SK-N-SH (cell line): ENCODE measurements at regions not wholly inside any gene's neighbourhood (a gene's known extent, or its start where the extent isn't known, plus 50 kb on each side); places are given as distances from the start of the nearest gene placed in this dataset.

Experiments
- CTCF ChIA-PET: fragments of 300-600, 350-600 bp; formaldehyde crosslinking; extraction: SDS; loops from one replicate; lab custom pipeline; 2021; lab: Yijun Ruan, JAX
- POLR2A ChIA-PET: fragments of 350-600 bp; sonication (Branson Sonifier 250); formaldehyde crosslinking; extraction: SDS; loops from one replicate; lab custom pipeline; 2020; ENCODE audit warnings: antibody characterized with exemption, inconsistent platforms; lab: Yijun Ruan, JAX
- DNase-seq: peaks from one replicate; pipeline ENCODE4 v3.0.0; 2012
- H2AFZ ChIP-seq: fragments of 200-600 bp; sonication (generic); 2 replicates; pipeline ENCODE4 v1.8.1; 2016; ENCODE audit warnings: antibody characterized with exemption, mild to moderate bottlenecking, low read depth
- H3F3A ChIP-seq: fragments of 200-600 bp; sonication (generic); replicated peaks from 2 replicates; pipeline ENCODE3; 2016; ENCODE audit warnings: antibody characterized with exemption, mild to moderate bottlenecking; ENCODE audit not compliant: insufficient read depth
- H3K27ac ChIP-seq, 2 experiments: fragments of 200-500 bp in 1 of 2; fragments of 200-600 bp in 1 of 2; sonication (Bioruptor generic) in 1 of 2; sonication (generic), shearing (Covaris generic) in 1 of 2; 2 replicates each; pipeline versions ENCODE4 v1.5.1 to v1.6.1; 2014 to 2016; ENCODE audit warnings: low read depth in 2 of 2, inconsistent platforms in 1 of 2, low read length in 1 of 2, mild to moderate bottlenecking in 1 of 2, mixed read lengths in 1 of 2
- H3K27me3 ChIP-seq: fragments of 200-600 bp; sonication (generic), shearing (Covaris generic); 2 replicates; pipeline ENCODE4 v1.6.1; 2016; ENCODE audit warnings: mixed run types; ENCODE audit not compliant: insufficient read depth
- H3K36me3 ChIP-seq, 2 experiments: fragments of 200-500 bp in 1 of 2; fragments of 200-600 bp in 1 of 2; sonication (Bioruptor generic) in 1 of 2; sonication (generic) in 1 of 2; replicated peaks in 1 of 2; 2 replicates each; pipeline versions ENCODE3 to v1.5.1; 2014 to 2016; ENCODE audit warnings: low read length in 1 of 2, mild to moderate bottlenecking in 1 of 2; ENCODE audit not compliant: insufficient read depth in 2 of 2, control insufficient read depth in 1 of 2
- H3K4me1 ChIP-seq, 2 experiments: fragments of 200-500 bp in 1 of 2; fragments of 200-600 bp in 1 of 2; sonication (Bioruptor generic) in 1 of 2; sonication (generic), shearing (Covaris generic) in 1 of 2; 2 replicates each; pipeline versions ENCODE4 v1.5.1 to v1.6.1; 2014 to 2016; ENCODE audit warnings: low read depth in 1 of 2, low read length in 1 of 2, mixed run types in 1 of 2; ENCODE audit not compliant: insufficient read depth in 2 of 2, control insufficient read depth in 1 of 2
- H3K4me2 ChIP-seq: fragments of 200-600 bp; sonication (generic), shearing (Covaris generic); 2 replicates; pipeline ENCODE4 v1.6.1; 2017; ENCODE audit warnings: mixed run types
- H3K4me3 ChIP-seq, 2 experiments: fragments of 200-500 bp in 1 of 2; fragments of 200-600 bp in 1 of 2; sonication (Bioruptor generic) in 1 of 2; sonication (generic), shearing (Covaris generic) in 1 of 2; 2 replicates each; pipeline versions ENCODE4 v1.5.1 to v1.8.1; 2014 to 2016; ENCODE audit warnings: low read depth in 2 of 2, inconsistent platforms in 1 of 2, low read length in 1 of 2, mild to moderate bottlenecking in 1 of 2, mixed read lengths in 1 of 2, moderate library complexity in 1 of 2
- H3K79me2 ChIP-seq: fragments of 200-600 bp; sonication (generic); 2 replicates; pipeline ENCODE4 v1.8.1; 2017; ENCODE audit warnings: mild to moderate bottlenecking; ENCODE audit not compliant: insufficient read depth
- H3K9ac ChIP-seq: fragments of 200-600 bp; sonication (generic); 2 replicates; pipeline ENCODE4 v1.6.1; 2017; ENCODE audit warnings: mixed run types
- H3K9me2 ChIP-seq: fragments of 200-600 bp; sonication (generic); 2 replicates; pipeline ENCODE4 v1.6.1; 2017; ENCODE audit warnings: mixed run types
- H3K9me3 ChIP-seq: fragments of 200-600 bp; sonication (generic); 2 replicates; pipeline ENCODE4 v1.6.1; 2017; ENCODE audit warnings: mixed run types, mild to moderate bottlenecking, moderate library complexity
- H4K20me1 ChIP-seq: fragments of 200-600 bp; sonication (generic); 2 replicates; pipeline ENCODE4 v1.6.1; 2017; ENCODE audit warnings: mild to moderate bottlenecking, mixed run types; ENCODE audit not compliant: insufficient read depth
- CHD2 ChIP-seq: fragments of 150-350 bp; IDR thresholded peaks from 2 replicates; pipeline ENCODE4 v1.6.1; 2018; ENCODE audit warnings: low read length; ENCODE audit not compliant: partially characterized antibody
- FOXM1 ChIP-seq: IDR thresholded peaks from 2 replicates; pipeline ENCODE4 v1.4.0; 2012; ENCODE audit warnings: low read depth, mild to moderate bottlenecking
- GABPA ChIP-seq: IDR thresholded peaks from 2 replicates; pipeline ENCODE4 v1.4.0; 2012; ENCODE audit warnings: low read depth, mild to moderate bottlenecking
- MAX ChIP-seq: IDR thresholded peaks from 2 replicates; pipeline ENCODE4 v1.4.0; 2012; ENCODE audit warnings: low read depth
- MEF2A ChIP-seq: IDR thresholded peaks from 2 replicates; pipeline ENCODE4 v1.4.0; 2012; ENCODE audit warnings: low read depth, borderline replicate concordance
- NFIC ChIP-seq: IDR thresholded peaks from 2 replicates; pipeline ENCODE4 v1.4.0; 2012; ENCODE audit warnings: borderline replicate concordance
- REST ChIP-seq: IDR thresholded peaks from 2 replicates; pipeline ENCODE4 v1.6.1; 2012; ENCODE audit warnings: mild to moderate bottlenecking, low read depth, low read length, moderate library complexity
- SMC3 ChIP-seq: IDR thresholded peaks from 2 replicates; pipeline ENCODE4 v1.6.1; 2012; ENCODE audit warnings: low read depth, low read length, improper control_type of control experiment
- TAF1 ChIP-seq: IDR thresholded peaks from 2 replicates; pipeline ENCODE4 v1.6.1; 2012; ENCODE audit warnings: low read depth, mild to moderate bottlenecking, low read length, moderate library complexity, borderline replicate concordance
- TCF12 ChIP-seq: IDR thresholded peaks from 2 replicates; pipeline ENCODE4 v1.4.0; 2012
- TEAD4 ChIP-seq: IDR thresholded peaks from 2 replicates; pipeline ENCODE4 v1.4.0; 2012; ENCODE audit warnings: mild to moderate bottlenecking, borderline replicate concordance; ENCODE audit not compliant: insufficient read depth
- USF2 ChIP-seq: fragments of 150-350 bp; IDR thresholded peaks from 2 replicates; pipeline ENCODE4 v1.6.1; 2017; ENCODE audit warnings: antibody characterized with exemption, low read length, low read depth, borderline replicate concordance
- YY1 ChIP-seq: IDR thresholded peaks from 2 replicates; pipeline ENCODE4 v1.4.0; 2012; ENCODE audit warnings: low read depth, mild to moderate bottlenecking
- WGBS: methylation state at CpG from one replicate; pipeline ENCODE4 v1.1.6; 2017; ENCODE audit warnings: low lambda C conversion rate; 5-methylcytosine and 5-hydroxymethylcytosine counted together
- TF ChIP-seq, protein P1 (sequence below): fragments of 200-600 bp; sonication (generic); IDR thresholded peaks from 2 replicates; pipeline ENCODE4 v1.6.1; 2017; ENCODE audit warnings: antibody characterized with exemption, mild to moderate bottlenecking, moderate library complexity
- TF ChIP-seq, protein P2 (sequence below): fragments of 150-350 bp; IDR thresholded peaks from 2 replicates; pipeline ENCODE4 v1.6.1; 2016; ENCODE audit warnings: mild to moderate bottlenecking, low read depth, low read length

DNA sequence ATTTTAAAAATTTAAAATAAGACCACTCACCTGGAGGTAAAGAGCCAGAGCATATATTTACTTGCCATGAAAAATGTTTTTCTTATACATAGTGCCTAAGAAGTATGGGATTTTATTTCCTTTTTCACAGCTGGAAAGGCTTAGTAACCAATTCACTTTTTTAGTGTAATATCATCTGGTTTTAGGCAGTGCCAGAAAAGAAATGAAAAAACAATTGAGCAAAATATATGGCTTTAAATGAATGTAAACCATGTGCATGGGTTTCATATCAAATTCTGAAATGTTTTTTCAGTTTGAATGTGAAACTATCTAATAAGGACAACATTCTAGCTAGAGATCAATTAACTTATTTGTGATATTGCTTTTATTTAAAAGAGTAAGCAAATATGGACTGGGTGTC lies 672.4 kb upstream of the ADAMTS5 start (continued):
- TF ChIP-seq, protein P1, sequence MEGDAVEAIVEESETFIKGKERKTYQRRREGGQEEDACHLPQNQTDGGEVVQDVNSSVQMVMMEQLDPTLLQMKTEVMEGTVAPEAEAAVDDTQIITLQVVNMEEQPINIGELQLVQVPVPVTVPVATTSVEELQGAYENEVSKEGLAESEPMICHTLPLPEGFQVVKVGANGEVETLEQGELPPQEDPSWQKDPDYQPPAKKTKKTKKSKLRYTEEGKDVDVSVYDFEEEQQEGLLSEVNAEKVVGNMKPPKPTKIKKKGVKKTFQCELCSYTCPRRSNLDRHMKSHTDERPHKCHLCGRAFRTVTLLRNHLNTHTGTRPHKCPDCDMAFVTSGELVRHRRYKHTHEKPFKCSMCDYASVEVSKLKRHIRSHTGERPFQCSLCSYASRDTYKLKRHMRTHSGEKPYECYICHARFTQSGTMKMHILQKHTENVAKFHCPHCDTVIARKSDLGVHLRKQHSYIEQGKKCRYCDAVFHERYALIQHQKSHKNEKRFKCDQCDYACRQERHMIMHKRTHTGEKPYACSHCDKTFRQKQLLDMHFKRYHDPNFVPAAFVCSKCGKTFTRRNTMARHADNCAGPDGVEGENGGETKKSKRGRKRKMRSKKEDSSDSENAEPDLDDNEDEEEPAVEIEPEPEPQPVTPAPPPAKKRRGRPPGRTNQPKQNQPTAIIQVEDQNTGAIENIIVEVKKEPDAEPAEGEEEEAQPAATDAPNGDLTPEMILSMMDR: no peak
- TF ChIP-seq TAF1: no peak
- no peak for TF ChIP-seq GABPA
- TF ChIP-seq NFIC: no peak
- TF ChIP-seq, all 33 proteins: peak for 0

DNA sequence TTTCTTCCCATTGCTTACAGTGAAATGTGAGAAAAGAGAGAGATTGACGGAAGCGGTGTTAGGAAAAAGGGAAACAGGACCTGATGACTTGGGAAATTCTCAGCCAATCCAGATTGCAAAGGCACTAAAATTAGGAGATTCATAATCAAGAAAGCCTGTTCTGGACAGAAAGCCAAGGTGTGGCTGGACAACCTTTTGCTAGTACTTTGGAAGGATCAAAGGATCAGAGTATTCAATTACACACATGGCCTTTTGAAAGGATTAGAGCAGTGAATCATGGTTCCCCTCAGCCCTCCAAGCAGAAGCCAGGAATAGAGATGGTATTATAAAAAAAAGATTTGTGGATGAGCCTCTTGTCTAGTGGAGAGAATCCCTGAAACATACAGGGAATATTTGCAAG lies 669.8 kb upstream of the ADAMTS5 start:
- Histone ChIP-seq H2AFZ (no peak overlapping the region), H3K79me2 (no peaks in the 10 kb centered on the region), H3K9me3 (no peaks in the 10 kb centered on the region), H3K27me3 (no peaks in the 10 kb centered on the region), H4K20me1 (no peaks in the 10 kb centered on the region), H3K9me2 (no peaks in the 10 kb centered on the region), H3F3A (peaks cover 3% of the 10 kb centered on the region), H3K9ac (no peak overlapping the region), H3K4me3 (no peak overlapping the region), H3K4me2 (no peak overlapping the region), H3K27ac (no peak overlapping the region), H3K36me3 (no peaks in the 10 kb centered on the region), H3K4me1 (no peaks in the 10 kb centered on the region; a peak in 1 of 4 replicates)
- TF ChIP-seq TAF1 (no peak), MAX (no peak), MEF2A (no peak), CHD2 (no peak), SMC3 (no peak), REST (no peak), FOXM1 (no peak), TEAD4 (no peak), TCF12 (no peak), USF2 (no peak), YY1 (no peak)
- TF ChIP-seq, protein P1: no peak
- TF ChIP-seq, protein P2, sequence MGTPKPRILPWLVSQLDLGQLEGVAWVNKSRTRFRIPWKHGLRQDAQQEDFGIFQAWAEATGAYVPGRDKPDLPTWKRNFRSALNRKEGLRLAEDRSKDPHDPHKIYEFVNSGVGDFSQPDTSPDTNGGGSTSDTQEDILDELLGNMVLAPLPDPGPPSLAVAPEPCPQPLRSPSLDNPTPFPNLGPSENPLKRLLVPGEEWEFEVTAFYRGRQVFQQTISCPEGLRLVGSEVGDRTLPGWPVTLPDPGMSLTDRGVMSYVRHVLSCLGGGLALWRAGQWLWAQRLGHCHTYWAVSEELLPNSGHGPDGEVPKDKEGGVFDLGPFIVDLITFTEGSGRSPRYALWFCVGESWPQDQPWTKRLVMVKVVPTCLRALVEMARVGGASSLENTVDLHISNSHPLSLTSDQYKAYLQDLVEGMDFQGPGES: no peak
- WGBS: 48% methylated on average over 2 of the region's 2 CpGs
- DNase-seq: no peak
- ChIA-PET POLR2A (no interaction called here), CTCF (no interaction called here)
